ENCODE measurements at regions not wholly inside any gene's neighbourhood (a gene's known extent, or its start where the extent isn't known, plus 50 kb on each side); places are given as distances from the start of the nearest gene placed in this dataset.
"Not testable (repeated sequence)": the region's sequence is repeated elsewhere in the genome, so short reads cannot be mapped to it uniquely, and the experiment has no call there.

DNA sequence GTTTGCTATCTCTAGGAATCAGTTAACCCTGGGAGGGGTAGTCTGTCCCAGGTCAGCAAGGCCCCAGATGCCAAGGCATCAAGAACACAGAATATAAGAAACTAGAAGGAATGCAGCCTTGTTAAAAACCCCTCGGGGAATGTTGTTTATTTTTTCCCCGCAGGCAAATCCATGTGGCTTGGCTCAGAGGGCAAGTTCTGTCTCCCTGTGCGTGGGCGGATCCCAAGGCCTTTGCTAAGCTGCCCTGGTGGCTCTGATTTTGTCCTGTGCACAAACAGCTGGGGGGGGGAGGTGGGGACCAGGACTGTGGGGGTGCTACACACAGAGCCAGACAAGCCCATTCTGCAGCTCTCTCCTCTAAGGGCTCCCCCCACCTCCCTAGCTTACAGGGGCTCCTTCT lies 776.8 kb upstream of the TPTE start:
- H3K4me3 ChIP-seq (ENCODE audit: low read length); POLR2A ChIA-PET; H3K36me3 Mint-ChIP-seq; DNase-seq; H3K27ac Mint-ChIP-seq; H3K4me3 Mint-ChIP-seq; H3K4me1 ChIP-seq (ENCODE audit: insufficient read depth, low read length); H3K36me3 ChIP-seq (ENCODE audit: insufficient read depth, low read length); CTCF ChIA-PET; H3K9me3 ChIP-seq (ENCODE audit: low read length); H3K27me3 ChIP-seq (ENCODE audit: insufficient read depth, low read length, poor library complexity, severe bottlenecking); H3K4me1 Mint-ChIP-seq; H3K27ac ChIP-seq (ENCODE audit: low read depth, low read length); H3K27me3 Mint-ChIP-seq: not testable (repeated sequence)
- H3K9me3 Mint-ChIP-seq = peaks cover 10 to 24% (median 18%) of the 10 kb centered on the region in 5 donors

DNA sequence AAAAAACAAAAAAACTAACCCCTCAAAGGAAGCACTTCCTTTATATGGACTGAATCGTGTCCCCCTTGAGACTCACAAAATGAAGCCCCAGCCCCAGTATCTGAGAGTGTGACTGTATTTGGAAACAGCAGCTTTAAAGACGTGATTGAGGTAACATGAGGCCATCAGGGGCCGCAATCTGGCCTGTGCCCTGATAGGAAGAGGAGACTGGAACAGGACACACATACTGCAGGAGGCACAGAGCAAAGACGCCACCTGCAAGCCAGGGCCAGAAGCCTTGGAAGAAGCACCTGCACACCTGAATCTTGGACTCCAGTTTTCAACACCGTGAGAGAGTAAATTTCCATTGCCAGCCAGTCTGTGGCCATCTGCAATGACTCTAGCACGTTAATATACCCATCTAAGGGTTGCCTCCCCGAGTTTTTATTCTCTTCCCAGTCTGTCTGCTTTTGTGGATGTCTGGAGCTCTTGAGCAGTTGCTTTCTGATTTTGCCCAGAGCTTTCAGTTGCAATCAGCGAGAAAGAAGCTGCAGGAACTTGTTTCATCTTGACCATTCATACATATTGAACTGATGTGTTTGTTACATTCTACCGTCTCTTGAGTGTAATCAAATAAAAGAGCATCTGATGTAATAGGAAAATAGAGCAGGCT lies 775.8 kb upstream of the TPTE start:
- H3K9me3 ChIP-seq (ENCODE audit: low read length); CTCF ChIA-PET; H3K4me1 Mint-ChIP-seq; H3K27ac ChIP-seq (ENCODE audit: low read depth, low read length); H3K36me3 ChIP-seq (ENCODE audit: insufficient read depth, low read length); H3K4me3 ChIP-seq (ENCODE audit: low read length); DNase-seq; H3K4me1 ChIP-seq (ENCODE audit: insufficient read depth, low read length); H3K36me3 Mint-ChIP-seq; H3K27me3 Mint-ChIP-seq; H3K4me3 Mint-ChIP-seq; H3K27me3 ChIP-seq (ENCODE audit: insufficient read depth, low read length, poor library complexity, severe bottlenecking); H3K27ac Mint-ChIP-seq; POLR2A ChIA-PET: not testable (repeated sequence)
- H3K9me3 Mint-ChIP-seq = peaks cover 7 to 16% (median 16%) of the 10 kb centered on the region in 5 donors

DNA sequence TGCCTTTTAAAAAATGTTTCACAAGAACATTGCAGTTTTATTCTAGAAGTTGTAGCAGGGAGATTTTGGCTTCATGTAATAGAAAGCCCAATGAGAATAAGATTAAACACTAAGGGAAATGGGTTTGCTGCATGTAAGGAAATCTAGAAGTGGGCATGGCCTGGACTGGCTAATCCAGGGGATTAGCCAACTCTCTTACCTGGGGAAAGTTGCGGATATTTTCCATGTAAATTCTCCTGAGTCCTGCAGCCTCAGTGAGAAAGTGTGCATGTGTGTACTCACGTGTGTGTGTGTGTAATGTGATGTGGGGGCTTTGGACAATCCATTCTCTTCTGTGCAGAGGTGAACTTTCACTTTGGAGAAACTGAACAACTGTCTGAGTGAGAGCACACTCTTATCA lies 775.1 kb upstream of the TPTE start:
- H3K9me3 Mint-ChIP-seq = peaks cover 5 to 14% (median 10%) of the 10 kb centered on the region in 5 donors
- H3K27me3 ChIP-seq (ENCODE audit: insufficient read depth, low read length, poor library complexity, severe bottlenecking); H3K9me3 ChIP-seq (ENCODE audit: low read length); H3K4me1 ChIP-seq (ENCODE audit: insufficient read depth, low read length); H3K27me3 Mint-ChIP-seq; H3K36me3 ChIP-seq (ENCODE audit: insufficient read depth, low read length); H3K36me3 Mint-ChIP-seq; H3K4me3 ChIP-seq (ENCODE audit: low read length); H3K27ac ChIP-seq (ENCODE audit: low read depth, low read length); DNase-seq; H3K4me3 Mint-ChIP-seq; POLR2A ChIA-PET; CTCF ChIA-PET; H3K4me1 Mint-ChIP-seq; H3K27ac Mint-ChIP-seq: not testable (repeated sequence)

DNA sequence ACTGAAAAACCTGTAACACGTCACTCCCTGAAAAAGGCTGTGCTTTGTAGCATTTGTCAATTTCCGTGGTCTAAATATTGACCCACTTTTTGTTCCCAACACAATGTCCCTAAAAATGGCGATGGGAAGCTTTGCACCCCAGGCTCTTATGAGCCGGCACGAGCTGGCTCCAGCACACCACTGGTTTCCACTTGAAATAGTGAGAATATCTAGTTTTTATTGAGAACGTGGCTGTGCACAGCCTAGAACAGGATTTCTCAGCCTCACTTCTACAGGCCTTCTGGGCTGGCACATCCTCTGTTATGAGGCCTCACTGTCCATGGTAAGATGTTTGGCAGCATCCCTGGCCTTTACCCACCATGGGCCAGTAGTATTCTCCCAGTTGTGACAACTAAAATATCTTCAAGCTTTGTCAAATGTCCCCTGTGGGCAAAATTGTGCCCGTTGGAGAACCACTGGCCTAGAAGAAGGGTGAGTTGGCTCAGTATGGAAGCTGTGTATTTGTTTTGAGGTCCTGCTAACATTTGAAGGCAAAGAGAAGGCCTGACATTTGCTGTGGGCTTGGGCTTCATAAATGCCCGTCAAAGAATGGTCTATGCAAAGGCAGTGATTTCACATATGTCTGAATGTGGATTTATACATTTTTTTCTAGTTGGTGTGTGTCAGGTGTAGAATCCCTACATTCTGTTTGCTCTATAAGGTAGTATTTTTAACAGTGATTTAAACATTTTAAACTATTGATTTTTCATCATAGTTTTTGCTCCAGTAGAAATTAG lies 774.4 kb upstream of the TPTE start:
- H3K36me3 ChIP-seq (ENCODE audit: insufficient read depth, low read length); H3K9me3 ChIP-seq (ENCODE audit: low read length): not testable (repeated sequence)

DNA sequence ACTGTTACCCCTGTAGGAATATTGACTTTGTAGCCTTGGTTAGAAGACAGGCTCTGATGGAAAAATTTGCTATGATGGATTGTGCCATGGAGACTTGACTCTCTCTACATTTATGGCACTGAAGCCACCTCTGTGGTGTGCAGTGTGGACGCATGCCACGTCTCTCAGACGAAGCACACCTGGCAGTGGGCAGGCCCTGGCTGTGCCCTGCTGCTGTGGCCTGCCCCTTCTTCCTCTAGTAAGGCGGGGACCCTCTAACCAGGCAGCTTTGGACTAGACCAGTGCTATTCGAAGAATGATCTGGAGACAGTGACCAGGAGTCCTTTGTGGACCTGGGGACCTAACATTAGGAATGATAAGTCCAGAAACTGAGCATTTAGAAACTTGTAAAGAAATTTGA lies 773.5 kb upstream of the TPTE start:
- H3K27ac Mint-ChIP-seq = not testable (repeated sequence)

More for the DNA sequence above, 774.4 kb upstream of the TPTE start:
- H3K4me1 ChIP-seq (ENCODE audit: insufficient read depth, low read length); DNase-seq; H3K4me3 ChIP-seq (ENCODE audit: low read length); H3K4me1 Mint-ChIP-seq; H3K27me3 ChIP-seq (ENCODE audit: insufficient read depth, low read length, poor library complexity, severe bottlenecking); H3K4me3 Mint-ChIP-seq; H3K36me3 Mint-ChIP-seq; CTCF ChIA-PET; POLR2A ChIA-PET; H3K27me3 Mint-ChIP-seq; H3K27ac Mint-ChIP-seq; H3K27ac ChIP-seq (ENCODE audit: low read depth, low read length): not testable (repeated sequence)
- peaks cover 0 to 10% (median 4%) of the 10 kb centered on the region in 5 donors for H3K9me3 Mint-ChIP-seq

DNA sequence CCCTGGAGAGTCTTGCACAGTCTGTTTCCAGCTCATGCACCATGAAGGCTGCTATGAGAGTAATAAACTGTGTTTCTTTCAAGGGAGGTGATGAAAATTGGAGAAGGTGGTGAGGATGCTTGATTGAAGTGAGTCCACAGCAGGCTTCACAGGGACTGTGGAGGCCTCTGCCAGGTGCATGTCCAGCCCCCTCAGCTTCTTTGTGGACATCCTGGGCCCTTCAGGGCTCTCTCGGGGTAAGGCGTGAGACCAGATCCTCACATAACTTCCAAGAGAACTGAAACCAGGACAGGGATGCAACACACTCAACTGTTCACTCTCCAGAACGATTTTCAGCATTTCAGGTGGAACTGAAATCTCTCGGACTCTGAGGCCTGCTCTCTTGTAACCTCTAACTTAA lies 772.9 kb upstream of the TPTE start:
- H3K4me3 Mint-ChIP-seq; H3K4me1 ChIP-seq (ENCODE audit: insufficient read depth, low read length); H3K4me1 Mint-ChIP-seq; H3K36me3 ChIP-seq (ENCODE audit: insufficient read depth, low read length); DNase-seq; H3K27me3 Mint-ChIP-seq; H3K27ac Mint-ChIP-seq; H3K4me3 ChIP-seq (ENCODE audit: low read length); H3K27me3 ChIP-seq (ENCODE audit: insufficient read depth, low read length, poor library complexity, severe bottlenecking); H3K27ac ChIP-seq (ENCODE audit: low read depth, low read length); H3K36me3 Mint-ChIP-seq; H3K9me3 ChIP-seq (ENCODE audit: low read length); POLR2A ChIA-PET; CTCF ChIA-PET; H3K9me3 Mint-ChIP-seq: not testable (repeated sequence)

More for the DNA sequence above, 773.5 kb upstream of the TPTE start:
- H3K4me1 Mint-ChIP-seq; H3K27ac ChIP-seq (ENCODE audit: low read depth, low read length); H3K4me3 ChIP-seq (ENCODE audit: low read length); H3K9me3 Mint-ChIP-seq; H3K27me3 ChIP-seq (ENCODE audit: insufficient read depth, low read length, poor library complexity, severe bottlenecking); H3K9me3 ChIP-seq (ENCODE audit: low read length); H3K4me1 ChIP-seq (ENCODE audit: insufficient read depth, low read length); H3K4me3 Mint-ChIP-seq; CTCF ChIA-PET; DNase-seq; H3K27me3 Mint-ChIP-seq; POLR2A ChIA-PET; H3K36me3 ChIP-seq (ENCODE audit: insufficient read depth, low read length); H3K36me3 Mint-ChIP-seq: not testable (repeated sequence)

DNA sequence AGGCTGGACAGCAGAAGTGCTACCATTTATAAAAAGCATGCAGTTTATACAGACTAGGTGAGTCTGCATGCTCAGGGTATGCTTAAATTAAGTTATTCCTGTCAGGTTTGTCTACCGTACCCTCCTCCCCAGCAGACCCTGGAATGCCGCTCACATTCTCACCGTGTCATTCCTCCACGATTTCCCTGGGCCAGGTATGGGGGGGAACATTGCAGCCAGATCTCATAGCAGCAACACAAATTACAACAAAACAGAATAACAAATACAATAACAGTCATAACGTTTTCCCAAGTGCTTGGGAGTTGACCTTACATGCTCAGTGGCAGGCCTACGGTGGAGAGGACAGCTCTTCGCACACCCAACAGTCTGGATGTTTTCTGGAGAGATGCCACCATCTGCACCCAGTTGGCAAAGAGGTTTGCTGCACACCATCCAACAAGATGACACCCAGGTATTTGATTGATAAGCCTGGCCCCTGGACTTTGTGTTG lies 771.6 kb upstream of the TPTE start:
- H3K27ac ChIP-seq (ENCODE audit: low read depth, low read length); CTCF ChIA-PET; H3K27ac Mint-ChIP-seq; H3K36me3 Mint-ChIP-seq; H3K4me1 ChIP-seq (ENCODE audit: insufficient read depth, low read length); H3K36me3 ChIP-seq (ENCODE audit: insufficient read depth, low read length); H3K4me1 Mint-ChIP-seq; H3K9me3 ChIP-seq (ENCODE audit: low read length); H3K4me3 Mint-ChIP-seq; H3K27me3 ChIP-seq (ENCODE audit: insufficient read depth, low read length, poor library complexity, severe bottlenecking); DNase-seq; H3K9me3 Mint-ChIP-seq; POLR2A ChIA-PET; H3K27me3 Mint-ChIP-seq; H3K4me3 ChIP-seq (ENCODE audit: low read length): not testable (repeated sequence)

DNA sequence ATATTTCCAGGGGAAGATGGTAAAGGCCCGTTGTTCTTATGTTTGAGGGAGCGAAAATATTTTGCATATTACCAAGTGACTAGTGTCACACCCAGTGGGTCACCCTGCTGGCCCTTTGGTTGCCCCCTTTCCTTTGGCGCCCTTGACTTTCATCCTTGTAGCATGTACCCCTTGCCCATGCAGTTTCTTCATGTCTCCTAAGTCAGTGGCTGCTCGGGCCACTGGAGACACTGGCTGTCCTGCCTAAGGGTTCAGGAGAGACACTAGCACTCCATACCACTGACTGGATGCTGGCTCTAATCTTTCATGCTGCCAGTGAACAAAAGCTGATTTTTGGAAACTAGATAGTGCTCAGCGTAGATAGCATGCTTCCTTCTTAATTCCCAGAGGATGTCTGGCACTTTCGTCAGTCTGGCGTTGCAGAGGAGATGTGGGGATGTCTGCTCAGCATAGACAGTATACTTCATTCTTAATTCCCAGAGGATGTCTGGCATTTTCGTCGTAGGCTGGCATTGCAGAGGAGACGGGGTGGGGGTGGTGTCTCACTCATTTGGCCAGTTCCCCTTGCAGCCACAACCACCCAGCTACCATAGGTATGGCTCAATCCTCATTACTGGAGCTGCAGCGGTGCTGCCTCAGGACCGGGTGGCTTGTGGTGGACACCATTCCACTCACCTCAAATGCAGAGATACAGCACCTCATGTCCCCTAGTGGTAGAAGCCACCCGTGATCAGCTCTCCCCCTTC lies 770.9 kb upstream of the TPTE start:
- ChIA-PET POLR2A (no interaction called here), CTCF (no interaction called here)
- Histone ChIP-seq H3K36me3 (ENCODE audit: insufficient read depth, low read length) (no peaks in the 10 kb centered on the region), H3K4me3 (ENCODE audit: low read length) (no peak overlapping the region), H3K9me3 (ENCODE audit: low read length) (no peaks in the 10 kb centered on the region), H3K27ac (ENCODE audit: low read depth, low read length) (no peak overlapping the region), H3K27me3 (ENCODE audit: insufficient read depth, low read length, poor library complexity, severe bottlenecking) (no peaks in the 10 kb centered on the region), H3K4me1 (ENCODE audit: insufficient read depth, low read length) (no peaks in the 10 kb centered on the region)
- Mint-ChIP-seq H3K9me3 (peaks cover 5 to 10% (median 7%) of the 10 kb centered on the region in 5 donors), H3K36me3 (no peaks in the 10 kb centered on the region), H3K27me3 (no peaks in the 10 kb centered on the region), H3K4me1 (no peaks in the 10 kb centered on the region), H3K27ac (no peak overlapping the region), H3K4me3 (no peak overlapping the region)
- DNase-seq = no peak
